Keratinocyte (primary cell): ENCODE measurements at regions not wholly inside any gene's neighbourhood (a gene's known extent, or its start where the extent isn't known, plus 50 kb on each side); places are given as distances from the start of the nearest gene placed in this dataset.

Experiments used
- DNase-seq: peaks from one replicate; pipeline ENCODE4 v3.0.0-alpha.2; 2011; ENCODE audit warnings: low read depth, missing footprints, low spot score
- FAIRE-seq: peaks from 2 replicates; lab custom pipeline; 2011; peaks lifted over from hg19 to GRCh38; lab: Jason Lieb, UNC
- H2AFZ ChIP-seq: 2 replicates; pipeline ENCODE4 v1.6.0; 2012; ENCODE audit warnings: low read length, control low read depth, inconsistent platforms; ENCODE audit not compliant: control insufficient read depth
- H3K27ac ChIP-seq: 2 replicates; pipeline ENCODE4 v1.5.1; 2011; ENCODE audit warnings: low read length; ENCODE audit not compliant: control insufficient read depth, insufficient read depth
- H3K27me3 ChIP-seq: 3 replicates; pipeline ENCODE4 v1.6.0; 2011; ENCODE audit warnings: low read length; ENCODE audit not compliant: control insufficient read depth, insufficient read depth; ENCODE audit errors: extremely low read depth
- H3K36me3 ChIP-seq, 2 experiments: 2 replicates in 1 of 2; 3 replicates in 1 of 2; pipeline ENCODE4 v1.5.1; 2011; ENCODE audit warnings: low read length in 2 of 2, mild to moderate bottlenecking in 1 of 2; ENCODE audit not compliant: control insufficient read depth in 2 of 2, insufficient read depth in 2 of 2; ENCODE audit errors: extremely low read depth in 1 of 2
- H3K4me1 ChIP-seq: 3 replicates; pipeline ENCODE4 v1.5.1; 2011; ENCODE audit warnings: low read length; ENCODE audit not compliant: control insufficient read depth, insufficient read depth; ENCODE audit errors: extremely low read depth
- H3K4me2 ChIP-seq: 3 replicates; pipeline ENCODE4 v1.6.0; 2011; ENCODE audit warnings: low read depth, low read length; ENCODE audit not compliant: control insufficient read depth, insufficient read depth; ENCODE audit errors: extremely low read depth
- H3K4me3 ChIP-seq, 3 experiments: fragments of 200-600 bp in 1 of 3; sonication (generic) in 1 of 3; 2 replicates in 2 of 3; 3 replicates in 1 of 3; pipeline ENCODE4 v1.5.1; 2011 to 2016; ENCODE audit warnings: low read length in 3 of 3, mild to moderate bottlenecking in 3 of 3, control low read depth in 2 of 3, inconsistent platforms in 1 of 3, low read depth in 1 of 3, mixed read lengths in 1 of 3, mixed run types in 1 of 3, moderate library complexity in 1 of 3; ENCODE audit not compliant: control insufficient read depth in 2 of 3, insufficient read depth in 2 of 3; ENCODE audit errors: extremely low read depth in 1 of 3
- H3K79me2 ChIP-seq: 2 replicates; pipeline ENCODE4 v1.6.0; 2012; ENCODE audit warnings: low read length; ENCODE audit not compliant: control insufficient read depth, insufficient read depth
- H3K9ac ChIP-seq: 3 replicates; pipeline ENCODE4 v1.6.0; 2011; ENCODE audit warnings: low read length; ENCODE audit not compliant: control insufficient read depth, insufficient read depth; ENCODE audit errors: extremely low read depth
- H3K9me1 ChIP-seq: 3 replicates; pipeline ENCODE4 v1.6.0; 2011; ENCODE audit warnings: low read length; ENCODE audit not compliant: control insufficient read depth, insufficient read depth; ENCODE audit errors: extremely low read depth
- H3K9me3 ChIP-seq: 2 replicates; pipeline ENCODE4 v1.5.1; 2012; ENCODE audit warnings: low read depth, low read length; ENCODE audit not compliant: control insufficient read depth
- H4K20me1 ChIP-seq: 3 replicates; pipeline ENCODE4 v1.6.0; 2011; ENCODE audit warnings: low read length; ENCODE audit not compliant: control insufficient read depth, insufficient read depth; ENCODE audit errors: extremely low read depth
- CTCF ChIP-seq, 3 experiments: IDR thresholded peaks in 1 of 3; conservative IDR thresholded peaks in 1 of 3; optimal IDR thresholded peaks in 1 of 3; 2 replicates in 2 of 3; 3 replicates in 1 of 3; pipeline versions ENCODE3 to v1.5.1; 2011; ENCODE audit warnings: low read length in 3 of 3, mild to moderate bottlenecking in 3 of 3, moderate library complexity in 2 of 3, control low read depth in 1 of 3, inconsistent platforms in 1 of 3; ENCODE audit not compliant: insufficient read depth in 2 of 3; ENCODE audit errors: extremely low read depth in 1 of 3
- EZH2 ChIP-seq: IDR thresholded peaks from one replicate; pipeline ENCODE4 v1.6.1; 2012; ENCODE audit warnings: inconsistent platforms, mild to moderate bottlenecking, low read length, moderate library complexity
- dilution Hi-C: fragments of 300-500 bp; cut with MboI; formaldehyde crosslinking; loops from one replicate; pipeline ENCODE4 v1.7.0; 2020; ENCODE audit warnings: low sequenced_read_pairs; ENCODE audit not compliant: extremely low pct_ligation_motif_present

GRCh38 chrX:103155201-103155600 is 59.7 kb upstream of the BEX4 start:
- DNase-seq (no peak), FAIRE-seq (no peak)
- no peak for TF ChIP-seq CTCF (optimal IDR thresholded peaks at IDR 0.05 in 1 of 3, IDR thresholded peaks at IDR 0.05 in 1 of 3, conservative IDR thresholded peaks at IDR 0.05 in 1 of 3; ENCODE audit: extremely low read depth in 1 of 3, insufficient read depth in 2 of 3, low read length in 3 of 3)
- no peak for TF ChIP-seq EZH2
- Histone ChIP-seq H3K4me2 (no peak overlapping the region), H3K27me3 (no peaks in the 10 kb centered on the region), H3K9me1 (no peaks in the 10 kb centered on the region), H3K4me3 (no peak overlapping the region), H3K79me2 (no peaks in the 10 kb centered on the region), H3K4me1 (peaks cover 10% of the 10 kb centered on the region), H3K36me3 (no peaks in the 10 kb centered on the region), H3K27ac (no peak overlapping the region), H4K20me1 (no peaks in the 10 kb centered on the region), H3K9ac (no peak overlapping the region), H2AFZ (no peak overlapping the region), H3K9me3 (no peaks in the 10 kb centered on the region)
- dilution Hi-C loops = no loop called here

GRCh38 chrX:103153661-103154060 is 60.7 kb upstream of the NXF3 start:
- H3K4me3 ChIP-seq = no peak overlapping the region
- no peaks in the 10 kb centered on the region for H3K9me1 ChIP-seq
- no peak overlapping the region for H3K27ac ChIP-seq
- peaks cover 10% of the 10 kb centered on the region for H3K4me1 ChIP-seq
- dilution Hi-C loops = no loop called here
- no peak overlapping the region for H3K9ac ChIP-seq
- no peaks in the 10 kb centered on the region for H4K20me1 ChIP-seq
- no peaks in the 10 kb centered on the region for H3K79me2 ChIP-seq
- no peaks in the 10 kb centered on the region for H3K36me3 ChIP-seq
- FAIRE-seq (peak; percentile 39), DNase-seq (no peak)
- no peak overlapping the region for H3K4me2 ChIP-seq
- H2AFZ ChIP-seq = no peak overlapping the region
- H3K27me3 ChIP-seq = no peaks in the 10 kb centered on the region
- TF ChIP-seq EZH2 = no peak
- TF ChIP-seq CTCF (optimal IDR thresholded peaks at IDR 0.05 in 1 of 3, IDR thresholded peaks at IDR 0.05 in 1 of 3, conservative IDR thresholded peaks at IDR 0.05 in 1 of 3; ENCODE audit: extremely low read depth in 1 of 3, insufficient read depth in 2 of 3, low read length in 3 of 3) = no peak
- no peaks in the 10 kb centered on the region for H3K9me3 ChIP-seq
